ENCODE measurements at regions not wholly inside any gene's neighbourhood (a gene's known extent, or its start where the extent isn't known, plus 50 kb on each side); places are given as distances from the start of the nearest gene placed in this dataset.
"Not testable (repeated sequence)": the region's sequence is repeated elsewhere in the genome, so short reads cannot be mapped to it uniquely, and the experiment has no call there.

GRCh38 chr11:81207421-81208054 is 1526.1 kb downstream of the FAM181B start:
- DNase-seq (ENCODE audit: low read depth, low spot score), result no peak

GRCh38 chr11:81203876-81204275 is 1529.8 kb downstream of the FAM181B start:
- no peak for DNase-seq (ENCODE audit: low read depth, low spot score)

- no peak for DNase-seq (ENCODE audit: low read depth, low spot score)
Observed at GRCh38 chr11:81197396-81197795, 1536.3 kb downstream of the FAM181B start.

- DNase-seq (ENCODE audit: low read depth, low spot score), result peak; percentile 45
Observed at GRCh38 chr11:81192516-81192915, 1541.1 kb downstream of the FAM181B start.

GRCh38 chr11:81190546-81190945 is 1543.1 kb downstream of the FAM181B start:
- DNase-seq (ENCODE audit: low read depth, low spot score), result no peak

GRCh38 chr11:81187033-81187432 is 1546.6 kb downstream of the FAM181B start:
- DNase-seq (ENCODE audit: low read depth, low spot score), result not testable (repeated sequence)

- no peak for DNase-seq (ENCODE audit: low read depth, low spot score)
Observed at GRCh38 chr11:81174646-81175330, 1558.9 kb downstream of the FAM181B start.

- DNase-seq (ENCODE audit: low read depth, low spot score), result no peak
Observed at GRCh38 chr11:81165164-81165563, 1568.5 kb downstream of the FAM181B start.

- no peak for DNase-seq (ENCODE audit: low read depth, low spot score)
Observed at GRCh38 chr11:81159900-81160299, 1573.8 kb downstream of the FAM181B start.

GRCh38 chr11:81135570-81135969 is 1598.1 kb downstream of the FAM181B start:
- DNase-seq (ENCODE audit: low read depth, low spot score), result no peak

- no peak for DNase-seq (ENCODE audit: low read depth, low spot score)
Observed at GRCh38 chr11:81129618-81130017, 1604.0 kb downstream of the FAM181B start.

- no peak for DNase-seq (ENCODE audit: low read depth, low spot score)
Observed at GRCh38 chr11:81112718-81113117, 1620.9 kb downstream of the FAM181B start.

GRCh38 chr11:81104051-81104450 is 1629.6 kb downstream of the FAM181B start:
- no peak for DNase-seq (ENCODE audit: low read depth, low spot score)

GRCh38 chr11:81098471-81098870 is 1635.2 kb downstream of the FAM181B start:
- DNase-seq (ENCODE audit: low read depth, low spot score), result peak; percentile 3

GRCh38 chr11:81092522-81092921 is 1641.1 kb downstream of the FAM181B start:
- no peak for DNase-seq (ENCODE audit: low read depth, low spot score)

GRCh38 chr11:81089242-81089641 is 1644.4 kb downstream of the FAM181B start:
- no peak for DNase-seq (ENCODE audit: low read depth, low spot score)

GRCh38 chr11:81080476-81080875 is 1639.6 kb upstream of the TENM4 start:
- peak; percentile 71 for DNase-seq (ENCODE audit: low read depth, low spot score)

GRCh38 chr11:81072273-81072672 is 1631.4 kb upstream of the TENM4 start:
- DNase-seq (ENCODE audit: low read depth, low spot score), result no peak

- no peak for DNase-seq (ENCODE audit: low read depth, low spot score)
Observed at GRCh38 chr11:81071606-81072005, 1630.8 kb upstream of the TENM4 start.

- no peak for DNase-seq (ENCODE audit: low read depth, low spot score)
Observed at GRCh38 chr11:81070948-81071347, 1630.1 kb upstream of the TENM4 start.

- DNase-seq (ENCODE audit: low read depth, low spot score), result no peak
Observed at GRCh38 chr11:81059356-81059755, 1618.5 kb upstream of the TENM4 start.

- no peak for DNase-seq (ENCODE audit: low read depth, low spot score)
Observed at GRCh38 chr11:81052344-81053158, 1611.7 kb upstream of the TENM4 start.
